CD14-positive monocyte (primary cell): ENCODE measurements at regions not wholly inside any gene's neighbourhood (a gene's known extent, or its start where the extent isn't known, plus 50 kb on each side); places are given as distances from the start of the nearest gene placed in this dataset.

ENCODE experiments used
- DNase-seq, 3 donors: peaks; one replicate each; pipeline ENCODE4 v3.0.0-alpha.2; 2011 to 2022
- H2AFZ ChIP-seq: 2 replicates; pipeline ENCODE4 v1.6.0; 2012; ENCODE audit warnings: mild to moderate bottlenecking, low read depth, low read length, inconsistent platforms; ENCODE audit not compliant: insufficient read depth, poor library complexity, severe bottlenecking
- H3K27ac ChIP-seq, 2 donors: 1 replicate in 1 of 2; 2 replicates in 1 of 2; pipeline ENCODE4 v1.5.1; 2012 to 2013; ENCODE audit warnings: low read length in 2 of 2, control low read depth in 1 of 2, inconsistent platforms in 1 of 2, low read depth in 1 of 2, mild to moderate bottlenecking in 1 of 2
- H3K27me3 ChIP-seq, 2 donors: one replicate each; pipeline versions ENCODE4 v1.6.0 to v1.6.1; 2011 to 2013; ENCODE audit warnings: low read length in 2 of 2; ENCODE audit not compliant: control insufficient read depth in 2 of 2, insufficient read depth in 2 of 2
- H3K36me3 ChIP-seq, 2 donors: replicated peaks in 1 of 2; 1 replicate in 1 of 2; 2 replicates in 1 of 2; pipeline versions ENCODE4 v1.5.1 to v1.6.1; 2012 to 2013; ENCODE audit warnings: low read length in 2 of 2, control low read depth in 1 of 2, inconsistent platforms in 1 of 2, mild to moderate bottlenecking in 1 of 2; ENCODE audit not compliant: insufficient read depth in 2 of 2, control insufficient read depth in 1 of 2
- H3K4me1 ChIP-seq, 2 donors: 1 replicate in 1 of 2; 2 replicates in 1 of 2; pipeline versions ENCODE4 v1.5.1 to v1.6.1; 2012 to 2013; ENCODE audit warnings: low read length in 2 of 2, control low read depth in 1 of 2, inconsistent platforms in 1 of 2, mild to moderate bottlenecking in 1 of 2, moderate library complexity in 1 of 2; ENCODE audit not compliant: insufficient read depth in 2 of 2, control insufficient read depth in 1 of 2
- H3K4me2 ChIP-seq: replicated peaks from 2 replicates; pipeline ENCODE3; 2012; ENCODE audit warnings: low read length, moderate library complexity, mild to moderate bottlenecking; ENCODE audit not compliant: poor library complexity, severe bottlenecking; ENCODE audit errors: extremely low read depth
- H3K4me3 ChIP-seq, 3 experiments: fragments of 200-600 bp in 1 of 3; sonication (generic) in 1 of 3; replicated peaks in 1 of 3; 1 replicate in 2 of 3; 2 replicates in 1 of 3; pipeline ENCODE4 v1.5.1; 2011 to 2013; ENCODE audit warnings: low read length in 3 of 3, mild to moderate bottlenecking in 3 of 3, control low read depth in 2 of 3, low read depth in 2 of 3, inconsistent platforms in 1 of 3, moderate library complexity in 1 of 3
- H3K79me2 ChIP-seq: 2 replicates; pipeline ENCODE4 v1.6.0; 2012; ENCODE audit warnings: mild to moderate bottlenecking, control low read depth, inconsistent platforms, low read length, moderate library complexity; ENCODE audit not compliant: insufficient read depth
- H3K9ac ChIP-seq: 2 replicates; pipeline ENCODE4 v1.6.0; 2017; ENCODE audit warnings: low read length, mild to moderate bottlenecking; ENCODE audit not compliant: insufficient read depth, poor library complexity, severe bottlenecking
- H3K9me3 ChIP-seq, 2 donors: replicated peaks in 1 of 2; 1 replicate in 1 of 2; 2 replicates in 1 of 2; pipeline versions ENCODE4 v1.5.1 to v1.6.1; 2012 to 2013; ENCODE audit warnings: low read length in 2 of 2, control low read depth in 1 of 2; ENCODE audit not compliant: control insufficient read depth in 1 of 2, insufficient read depth in 1 of 2
- H4K20me1 ChIP-seq: 2 replicates; pipeline ENCODE4 v1.6.0; 2012; ENCODE audit warnings: mild to moderate bottlenecking, low read length, control low read depth, moderate library complexity; ENCODE audit not compliant: insufficient read depth
- H3K27ac Mint-ChIP-seq, 7 donors: one replicate each; pipeline ENCODE4 v1.8.0; 2020; ENCODE audit warnings: mild to moderate bottlenecking in 7 of 7, mixed read lengths in 7 of 7, moderate library complexity in 6 of 7, inconsistent platforms in 2 of 7
- H3K27me3 Mint-ChIP-seq, 3 donors: one replicate each; pipeline ENCODE4 v1.8.0; 2021 to 2022; ENCODE audit warnings: low read depth in 3 of 3, mild to moderate bottlenecking in 3 of 3, mixed read lengths in 3 of 3, moderate library complexity in 3 of 3, inconsistent platforms in 1 of 3
- H3K36me3 Mint-ChIP-seq, 2 donors: one replicate each; pipeline ENCODE4 v1.8.0; 2020; ENCODE audit warnings: mixed read lengths in 2 of 2, inconsistent platforms in 1 of 2, mild to moderate bottlenecking in 1 of 2
- H3K4me1 Mint-ChIP-seq: one replicate; pipeline ENCODE4 v1.8.0; 2020; ENCODE audit warnings: mild to moderate bottlenecking, mixed read lengths
- H3K4me3 Mint-ChIP-seq, 2 donors: one replicate each; pipeline ENCODE4 v1.8.0; 2020; ENCODE audit warnings: mild to moderate bottlenecking in 2 of 2, mixed read lengths in 2 of 2, moderate library complexity in 1 of 2
- H3K9me3 Mint-ChIP-seq, 7 donors: one replicate each; pipeline ENCODE4 v1.8.0; 2020 to 2022; ENCODE audit warnings: mixed read lengths in 7 of 7, mild to moderate bottlenecking in 6 of 7, moderate library complexity in 6 of 7, inconsistent platforms in 2 of 7
- CTCF ChIP-seq: fragments of 200-600 bp; IDR thresholded peaks from one replicate; pipeline ENCODE4 v1.8.0; 2022; ENCODE audit warnings: antibody characterized with exemption, mild to moderate bottlenecking
- WGBS: methylation state at CpG from one replicate; pipeline ENCODE4 v1.1.5; 2013; ENCODE audit warnings: missing lambda C conversion rate; ENCODE audit not compliant: insufficient coverage; 5-methylcytosine and 5-hydroxymethylcytosine counted together
- intact Hi-C, 2 donors: fragments of 100-400 bp; cut with micrococcal nuclease; formaldehyde crosslinking; loops; one replicate each; pipeline versions ENCODE4 v1.15.0 to v1.15.1; 2023

GRCh38 chr2:235325151-235325550 is 168.7 kb upstream of the AGAP1 start:
- Histone ChIP-seq H3K79me2 (no peaks in the 10 kb centered on the region), H3K27ac (no peak overlapping the region), H3K36me3 (no peaks in the 10 kb centered on the region), H2AFZ (no peak overlapping the region), H3K4me1 (no peaks in the 10 kb centered on the region), H4K20me1 (no peaks in the 10 kb centered on the region), H3K4me3 (no peak overlapping the region), H3K9me3 (no peaks in the 10 kb centered on the region), H3K4me2 (no peak overlapping the region), H3K27me3 (no peaks in the 10 kb centered on the region), H3K9ac (no peak overlapping the region)
- DNase-seq = no peak
- intact Hi-C loops = no loop called here
- TF ChIP-seq CTCF = no peak
- Mint-ChIP-seq H3K27me3 (peaks cover 0 to 12% (median 5%) of the 10 kb centered on the region in 3 donors), H3K4me1 (no peaks in the 10 kb centered on the region), H3K4me3 (no peak overlapping the region), H3K36me3 (no peaks in the 10 kb centered on the region), H3K9me3 (peaks cover 0 to 5% (median 0%) of the 10 kb centered on the region in 7 donors), H3K27ac (no peak overlapping the region)
- WGBS = 84% methylated on average over 5 of the region's 6 CpGs

GRCh38 chr2:235328991-235329390 is 164.9 kb upstream of the AGAP1 start:
- H3K36me3 ChIP-seq = no peaks in the 10 kb centered on the region
- H3K27me3 ChIP-seq = no peaks in the 10 kb centered on the region
- H3K27ac ChIP-seq = no peak overlapping the region
- H3K4me3 ChIP-seq = no peak overlapping the region
- no peaks in the 10 kb centered on the region for H3K79me2 ChIP-seq
- TF ChIP-seq CTCF = no peak
- H3K36me3 Mint-ChIP-seq = no peaks in the 10 kb centered on the region
- H3K27ac Mint-ChIP-seq = no peak overlapping the region
- H3K4me1 ChIP-seq = no peaks in the 10 kb centered on the region
- DNase-seq = no peak
- no peak overlapping the region for H2AFZ ChIP-seq
- WGBS = 80% methylated on average over 1 of the region's 1 CpG
- H3K27me3 Mint-ChIP-seq = peaks cover 0 to 9% (median 6%) of the 10 kb centered on the region in 3 donors
- no peaks in the 10 kb centered on the region for H4K20me1 ChIP-seq
- peaks cover 0 to 5% (median 0%) of the 10 kb centered on the region in 7 donors for H3K9me3 Mint-ChIP-seq
- intact Hi-C loops = no loop called here
- H3K4me2 ChIP-seq = no peak overlapping the region
- no peak overlapping the region for H3K4me3 Mint-ChIP-seq
- no peak overlapping the region for H3K9ac ChIP-seq
- no peaks in the 10 kb centered on the region for H3K9me3 ChIP-seq
- no peaks in the 10 kb centered on the region for H3K4me1 Mint-ChIP-seq
